HG02623 (cell line): ENCODE measurements at regions not wholly inside any gene's neighbourhood (a gene's known extent, or its start where the extent isn't known, plus 50 kb on each side); places are given as distances from the start of the nearest gene placed in this dataset.

Experiments
- ATAC-seq: cut with Tn5 transposase; IDR thresholded peaks from one replicate; pipeline ENCODE4 v1.9.1; 2021; ENCODE audit warnings: moderate library complexity; ENCODE audit not compliant: unreplicated experiment

DNA sequence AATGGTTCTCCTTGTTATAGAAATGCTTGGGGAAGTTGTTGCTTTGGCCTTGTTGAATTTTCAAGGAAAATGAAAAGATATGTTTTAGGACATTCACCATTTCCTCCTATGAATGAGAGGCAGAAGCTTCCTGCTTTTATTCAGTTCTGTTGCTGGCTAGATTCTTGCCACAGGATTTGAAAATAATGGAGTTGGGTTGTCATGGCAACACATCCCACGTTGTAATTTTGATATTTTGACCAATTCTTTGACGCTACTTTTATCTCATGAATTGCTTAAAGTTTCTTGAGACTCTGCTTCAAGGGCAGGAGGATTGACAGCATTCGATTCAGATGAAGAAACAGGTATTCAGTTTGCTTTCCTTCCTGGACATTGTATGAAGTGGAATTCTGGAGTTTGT, 331.5 kb downstream of the PRDM2 start:
- ATAC-seq, result no peak

DNA sequence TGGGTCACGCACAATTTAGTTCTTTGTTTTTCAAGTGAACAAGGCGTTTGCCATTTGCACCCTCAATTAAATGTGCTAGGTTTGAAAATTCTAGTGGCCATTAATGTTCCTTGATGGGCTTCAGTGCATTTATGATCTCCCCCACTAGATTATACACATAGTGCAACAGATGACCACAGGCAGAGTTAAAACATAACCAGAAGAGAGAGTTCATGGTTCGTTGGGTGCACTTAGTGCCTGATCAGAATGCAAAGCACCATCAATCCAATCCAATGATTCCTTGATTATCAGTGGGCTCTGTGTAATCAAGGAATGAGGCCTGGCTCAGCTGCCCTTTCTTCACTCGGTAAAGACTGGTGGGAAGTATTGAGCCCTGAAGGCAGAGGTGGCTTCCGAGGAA, 334.5 kb downstream of the PRDM2 start:
- no peak for ATAC-seq

DNA sequence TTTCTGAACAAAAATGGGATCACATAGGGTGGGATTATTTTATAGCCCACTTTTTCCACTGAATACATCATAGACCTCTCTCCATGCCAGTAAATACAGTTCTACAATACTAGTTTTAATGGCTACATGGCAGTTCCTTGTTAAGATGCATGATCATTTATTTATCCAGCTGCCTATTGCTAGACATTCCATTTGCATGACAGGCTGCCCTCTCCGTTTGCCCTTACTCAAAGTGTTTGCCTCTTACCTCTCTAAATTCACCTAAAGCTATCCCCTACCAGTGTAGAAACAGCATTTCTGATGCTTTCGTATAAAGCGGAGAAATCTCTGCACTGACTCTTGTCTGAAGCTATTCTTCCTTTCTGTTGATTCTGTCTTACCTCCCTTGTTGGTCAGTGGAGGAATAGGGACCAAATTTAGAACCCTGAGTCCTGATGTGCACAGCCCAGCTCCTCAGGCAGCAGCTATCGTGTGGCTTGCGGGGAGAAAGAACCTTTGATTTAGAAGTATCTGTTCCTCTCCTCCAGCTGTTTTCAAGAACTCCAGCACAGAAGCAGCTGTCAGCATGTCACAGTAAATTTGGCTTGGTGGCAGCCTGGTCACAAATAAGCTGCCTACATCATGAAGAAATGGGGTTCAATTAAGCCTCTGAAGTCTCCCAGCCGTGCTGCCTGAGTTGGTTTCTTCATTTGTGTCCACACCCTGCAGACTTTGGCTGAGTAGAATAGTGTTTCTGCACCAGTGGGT, 337.3 kb downstream of the PRDM2 start:
- no peak for ATAC-seq

DNA sequence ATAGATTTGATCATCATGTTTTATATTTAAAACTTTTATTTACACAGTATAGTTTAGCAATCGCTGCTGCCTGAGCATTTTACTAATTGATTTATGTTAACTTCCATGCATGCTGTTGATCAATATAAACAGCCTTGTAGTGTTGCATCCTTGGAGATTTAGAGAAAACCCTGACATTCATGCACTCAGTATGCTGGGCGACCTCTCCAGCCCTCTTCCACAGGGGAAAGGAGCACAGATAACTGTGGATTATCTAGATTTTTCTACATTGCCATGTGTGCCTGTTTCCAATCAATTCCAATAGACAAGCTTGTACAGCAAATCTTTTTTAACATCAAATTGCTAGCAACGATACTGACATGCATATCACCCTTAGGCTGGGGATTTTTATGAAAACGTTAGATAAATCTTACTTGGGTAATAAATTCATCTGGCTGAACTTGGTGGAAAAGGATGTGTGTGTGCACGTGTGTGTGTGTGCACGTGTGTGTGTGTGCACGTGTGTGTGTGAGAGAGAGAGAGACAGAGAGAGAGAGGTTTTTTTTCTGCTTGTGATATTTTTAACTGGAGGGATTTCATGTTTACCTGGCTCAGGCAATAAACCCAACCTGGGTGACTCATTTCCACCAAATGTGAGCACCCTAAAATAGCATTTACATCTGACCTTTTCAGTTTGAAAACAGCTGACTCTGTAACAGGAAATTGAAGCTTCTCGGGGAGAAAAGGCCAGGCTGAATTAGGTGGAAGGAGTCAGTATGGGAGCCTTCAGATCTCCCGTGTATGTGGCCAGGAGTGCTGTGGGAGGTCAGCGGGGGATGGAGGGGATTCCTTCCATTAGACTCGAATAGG, 339.8 kb downstream of the PRDM2 start:
- ATAC-seq, result no peak

DNA sequence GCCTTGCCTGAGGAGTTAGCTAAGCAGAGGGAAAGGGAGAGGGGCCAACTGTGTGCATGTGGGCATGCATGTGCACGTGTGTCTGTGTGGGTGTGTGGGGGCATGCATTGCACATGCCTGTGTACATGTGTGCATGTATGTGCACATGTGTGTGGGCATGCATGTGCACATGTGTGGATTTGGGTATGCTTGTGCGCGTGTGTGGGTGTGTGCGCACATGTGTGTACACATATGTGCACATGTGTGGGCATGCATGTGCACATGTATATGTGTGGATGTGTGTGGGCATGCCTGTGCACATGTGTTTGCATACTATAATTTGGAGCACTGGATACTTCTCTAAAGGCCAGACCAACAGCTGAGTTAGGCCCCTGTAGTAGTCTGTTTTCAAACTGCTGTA, 350.0 kb downstream of the PRDM2 start:
- ATAC-seq, result no peak

DNA sequence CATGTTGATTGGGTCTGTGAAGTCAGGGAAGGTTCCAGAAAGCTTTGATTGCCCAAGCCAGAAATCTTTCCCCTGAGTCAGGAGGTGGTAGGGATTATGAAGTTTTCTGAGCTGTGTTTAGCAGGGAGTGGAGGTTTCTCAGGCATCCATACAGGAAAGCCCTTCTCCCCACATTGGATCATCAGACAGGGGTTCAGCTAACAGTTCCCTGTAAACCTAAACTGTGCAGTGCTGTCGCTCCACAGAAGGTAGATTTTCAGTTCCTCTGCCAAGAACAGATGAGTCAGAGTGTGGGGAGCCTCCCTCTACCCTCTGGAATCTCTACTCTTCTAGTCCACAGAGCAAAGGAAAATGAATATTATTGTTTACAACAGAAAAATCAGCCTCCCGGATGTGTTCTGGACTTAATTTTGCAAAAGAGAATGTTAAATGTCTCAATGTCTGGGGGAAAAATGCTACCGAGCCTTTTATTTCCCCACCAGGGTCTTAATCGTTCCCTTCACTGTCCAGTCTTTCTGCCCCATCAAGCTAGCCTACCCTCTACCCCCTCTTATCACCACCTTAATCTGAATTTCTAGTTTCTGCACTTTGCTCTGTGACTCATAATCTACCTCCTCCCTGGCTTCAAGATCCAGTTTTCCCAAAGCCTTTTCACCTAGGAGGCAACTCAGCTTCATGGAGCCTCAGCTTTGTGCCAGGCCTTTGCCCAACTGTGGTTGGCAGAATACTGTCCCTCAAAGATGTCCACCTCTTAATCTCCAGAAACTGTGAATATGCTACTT, 355.6 kb downstream of the PRDM2 start:
- ATAC-seq, result no peak

DNA sequence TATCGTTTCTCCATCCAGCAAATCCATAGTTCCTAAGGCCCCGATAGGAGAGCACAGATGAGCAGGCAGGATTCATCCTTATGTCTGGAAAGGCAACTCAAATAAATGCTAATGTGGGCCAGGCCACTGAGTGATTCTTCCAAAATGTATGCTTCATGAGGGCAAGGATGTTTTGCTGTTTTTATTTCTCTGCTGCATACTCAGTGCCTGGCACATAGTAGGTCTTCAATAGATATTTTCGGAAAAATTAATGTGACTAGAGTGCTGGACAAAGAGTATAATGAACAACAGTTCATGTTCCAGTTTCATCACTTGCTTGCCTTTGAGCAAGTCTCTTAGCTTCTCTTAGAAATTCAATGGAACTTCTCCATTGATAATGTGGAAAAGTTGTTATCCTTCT, 357.7 kb downstream of the PRDM2 start:
- no peak for ATAC-seq

DNA sequence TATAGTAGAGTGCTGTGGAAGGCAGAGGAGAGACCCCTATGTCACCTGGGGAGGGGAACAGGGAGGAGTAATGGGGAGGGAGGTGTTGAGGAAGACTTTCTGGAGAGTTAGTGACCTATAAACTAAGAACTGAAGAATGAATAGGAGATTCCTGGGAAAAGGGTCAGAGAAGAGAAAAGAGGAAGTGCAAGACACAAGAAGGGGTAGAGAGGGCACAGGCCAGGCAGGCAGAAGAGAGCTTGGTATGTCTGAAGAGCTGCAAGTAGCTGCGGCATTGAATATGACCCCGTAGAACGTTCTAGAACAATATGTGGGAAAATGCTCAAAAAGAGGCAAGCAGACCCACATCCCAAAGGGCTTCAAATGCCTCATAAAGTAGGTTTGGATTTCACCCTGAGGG, 361.2 kb downstream of the PRDM2 start:
- ATAC-seq, result no peak

DNA sequence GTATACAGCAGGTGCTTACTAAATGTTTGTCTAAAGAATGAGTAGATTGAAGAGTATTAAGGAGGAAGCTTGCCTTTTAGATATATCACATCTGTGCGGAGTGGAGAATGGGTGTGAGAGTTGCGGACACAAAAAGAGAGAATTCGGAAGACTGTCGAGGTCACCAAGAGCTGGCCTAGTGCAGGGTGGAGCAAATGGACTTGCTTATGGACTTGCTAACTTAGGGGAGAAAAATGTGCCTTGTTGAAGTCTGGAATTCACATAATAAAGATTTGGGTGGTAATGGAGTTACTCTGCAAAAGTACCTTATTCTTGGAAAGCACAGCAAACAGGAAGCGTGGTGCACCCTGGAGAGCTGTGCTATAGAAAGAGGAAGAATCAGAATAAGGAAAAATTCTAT, 361.7 kb downstream of the PRDM2 start:
- no peak for ATAC-seq

DNA sequence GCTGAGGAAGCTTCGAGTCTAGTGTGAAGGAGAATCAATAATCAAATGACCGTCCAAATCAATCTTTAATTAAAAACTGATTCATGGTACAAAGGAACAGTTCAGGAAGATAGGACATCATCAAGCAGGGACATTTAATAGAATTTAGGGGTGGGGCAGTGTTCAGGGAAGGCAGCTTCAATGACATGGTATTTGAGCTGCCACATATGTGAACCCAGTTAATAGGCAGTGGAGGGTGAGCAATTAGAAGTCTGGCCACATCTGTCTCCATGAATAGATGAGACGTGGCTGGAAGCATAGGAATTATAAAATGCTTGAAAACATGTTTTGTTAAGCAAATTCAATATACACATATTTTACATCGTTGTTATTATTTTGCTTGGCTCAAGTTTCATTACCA, 362.7 kb downstream of the PRDM2 start:
- ATAC-seq, result no peak

DNA sequence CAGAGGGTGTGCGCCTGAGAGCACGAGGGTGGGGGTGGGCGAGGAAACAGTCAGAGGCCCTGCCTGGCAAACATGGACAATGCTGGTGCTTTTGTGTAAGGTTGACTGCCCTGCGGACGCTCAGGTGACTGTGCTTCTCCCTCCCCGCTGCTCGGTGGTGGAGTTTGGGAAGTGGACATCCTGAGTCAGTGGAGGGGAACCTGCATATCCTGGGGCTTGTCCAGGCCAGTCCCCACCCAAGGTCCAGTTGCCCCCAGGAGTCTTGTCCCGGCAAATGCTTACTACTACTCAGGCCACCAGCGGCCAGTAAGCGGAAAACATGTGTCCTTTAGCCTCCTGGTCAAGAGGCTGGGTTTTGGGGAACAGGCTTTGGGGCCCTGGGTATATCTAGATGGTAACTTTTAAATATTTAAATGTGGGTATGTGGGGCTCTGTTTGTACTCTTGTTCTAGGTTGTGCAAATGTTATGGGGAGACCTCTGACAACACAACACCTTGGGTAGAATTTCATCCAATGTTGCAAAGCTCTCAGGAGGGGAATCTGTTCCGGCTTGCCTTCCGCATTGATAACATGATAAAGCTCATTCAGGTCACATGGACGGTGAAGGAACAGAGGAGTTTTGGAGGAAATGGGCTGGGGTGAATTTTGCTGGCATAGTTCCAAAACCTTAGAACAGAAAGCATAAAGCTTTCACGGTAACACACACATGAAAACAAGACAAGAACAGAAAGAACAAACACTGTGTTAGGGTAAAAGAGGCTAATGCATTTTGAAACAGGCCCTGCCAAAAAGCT, 364.9 kb downstream of the PRDM2 start:
- no peak for ATAC-seq

DNA sequence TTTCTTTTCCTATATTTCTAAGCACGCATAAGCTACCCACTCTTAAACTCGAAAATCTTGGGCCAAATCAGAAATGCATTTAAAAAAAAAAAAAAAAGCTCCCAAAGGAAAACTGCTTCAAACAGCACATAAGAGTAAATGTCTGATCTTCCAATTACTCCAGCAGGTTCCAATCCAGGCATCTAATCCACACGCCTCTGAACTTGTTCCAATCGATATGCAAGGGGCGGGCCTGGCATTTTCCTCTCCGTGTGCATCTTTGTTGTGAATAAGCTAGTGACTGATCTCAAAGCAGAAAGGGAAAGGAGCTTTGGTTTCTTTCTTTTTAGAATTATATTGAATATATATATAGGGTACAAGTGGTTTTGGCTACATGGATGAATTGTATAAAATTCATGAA, 365.5 kb downstream of the PRDM2 start:
- no peak for ATAC-seq

DNA sequence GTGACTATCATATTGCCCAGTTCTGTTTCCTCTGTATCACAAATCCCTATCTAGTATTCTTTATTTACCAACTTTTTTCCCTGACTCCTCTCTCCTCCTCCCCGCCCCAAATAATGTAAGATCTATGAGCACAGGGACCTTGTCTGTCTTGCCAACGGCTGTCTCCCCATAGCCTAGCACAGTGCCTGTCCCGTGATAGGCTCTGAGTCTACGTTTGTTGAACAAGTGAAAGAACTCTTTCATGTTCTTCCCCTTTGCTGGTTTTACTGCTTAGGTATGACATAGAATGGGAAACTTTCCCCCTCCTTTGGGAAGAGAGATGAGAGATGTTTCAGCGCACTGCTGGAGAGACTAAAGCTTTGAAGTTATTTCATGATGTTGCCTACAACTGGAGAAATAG, 367.0 kb downstream of the PRDM2 start:
- no peak for ATAC-seq

DNA sequence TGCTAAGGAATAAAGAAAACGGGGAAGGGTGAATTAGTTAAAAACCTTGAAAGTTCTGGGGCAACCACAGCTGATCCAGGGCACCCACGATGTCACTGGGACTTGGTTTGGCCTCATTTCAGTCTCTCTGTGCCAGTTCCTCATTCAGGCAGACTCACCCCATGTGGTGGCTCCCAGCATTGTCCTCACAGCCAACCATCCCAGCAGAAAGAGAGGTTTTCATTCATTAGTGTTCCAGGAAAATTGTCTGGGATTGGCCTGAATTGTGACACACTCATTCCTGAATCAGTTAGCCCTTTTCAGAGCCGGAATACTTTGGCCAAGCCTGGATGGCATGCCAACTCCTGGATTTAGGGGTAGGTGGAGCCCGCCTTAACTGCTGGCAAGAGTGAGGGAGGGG, 367.7 kb downstream of the PRDM2 start:
- no peak for ATAC-seq

DNA sequence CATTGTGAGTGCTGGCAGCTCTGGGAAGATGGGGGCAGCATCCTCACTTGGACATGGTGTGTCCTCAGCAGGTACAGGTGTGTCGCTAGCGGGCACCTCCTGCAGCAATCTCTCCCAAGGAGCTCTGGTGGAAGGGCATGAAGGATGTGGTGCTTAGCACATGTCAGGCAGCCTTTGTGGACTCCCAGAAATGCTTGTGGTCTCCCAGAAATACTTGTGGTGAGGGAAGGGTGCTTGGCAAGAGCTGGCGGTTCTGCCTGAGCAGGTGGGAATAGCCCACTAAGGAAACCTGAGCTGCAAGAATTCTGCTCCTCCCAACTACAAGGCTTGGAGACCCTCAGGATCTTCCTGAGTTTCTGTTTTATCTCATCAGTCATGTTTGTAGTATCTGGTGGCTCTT, 371.6 kb downstream of the PRDM2 start:
- ATAC-seq, result no peak

DNA sequence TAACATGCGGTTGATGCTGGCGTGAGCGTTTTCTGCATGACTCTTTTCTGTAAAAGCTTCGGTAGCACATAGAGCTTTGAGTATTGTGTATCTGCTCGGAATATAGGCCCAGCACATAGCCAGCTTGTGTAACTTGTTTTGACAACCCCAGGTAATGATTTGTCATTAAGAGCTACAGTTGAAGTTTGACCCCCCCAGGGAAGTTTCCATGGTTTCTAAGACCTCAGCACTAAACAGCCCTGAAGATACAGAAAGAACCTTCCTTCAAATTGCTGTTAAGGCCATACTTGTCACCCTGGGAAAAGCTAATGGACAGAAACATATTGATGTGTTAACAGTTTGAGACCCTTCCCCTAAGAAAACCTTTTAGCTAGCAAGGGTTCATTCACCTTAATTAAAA, 380.7 kb downstream of the PRDM2 start:
- no peak for ATAC-seq

DNA sequence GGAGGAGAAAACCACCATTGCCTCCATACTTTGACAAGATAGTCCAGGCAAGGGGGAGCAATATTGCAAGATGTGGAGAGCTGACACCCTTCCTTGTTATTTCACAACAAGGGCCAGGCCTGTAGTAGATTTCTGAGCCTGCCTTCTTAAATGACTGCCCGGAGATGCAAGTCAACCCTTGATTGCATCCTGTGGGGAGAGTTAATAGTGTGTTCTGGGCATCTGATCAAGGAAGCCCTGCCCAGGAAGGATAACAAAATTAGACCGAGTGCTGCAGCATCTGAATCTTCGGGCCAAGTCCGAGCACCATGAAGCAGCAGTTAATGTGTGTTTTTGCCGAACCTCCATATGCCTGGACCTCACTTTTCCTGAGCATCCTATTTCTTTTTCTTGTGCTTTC, 382.3 kb downstream of the PRDM2 start:
- ATAC-seq, result no peak

DNA sequence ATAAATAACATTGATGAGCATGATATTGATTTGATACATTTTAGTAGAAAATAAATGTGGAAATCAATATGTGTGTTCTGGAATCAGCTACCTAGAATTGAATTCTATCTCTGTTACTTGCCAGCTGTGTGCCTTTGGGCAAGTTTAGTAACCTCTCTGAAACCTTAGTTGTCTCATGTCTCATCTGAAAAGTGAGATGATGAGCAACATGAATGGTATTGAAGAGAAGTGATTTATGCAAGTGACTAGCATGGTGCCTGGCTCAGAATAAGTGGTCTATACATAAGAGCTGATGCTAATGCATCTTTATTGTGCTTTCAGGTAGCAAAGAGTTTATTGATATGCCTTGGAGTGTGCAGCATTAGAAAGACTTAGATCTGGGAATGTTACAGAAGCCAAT, 383.3 kb downstream of the PRDM2 start:
- ATAC-seq, result no peak

DNA sequence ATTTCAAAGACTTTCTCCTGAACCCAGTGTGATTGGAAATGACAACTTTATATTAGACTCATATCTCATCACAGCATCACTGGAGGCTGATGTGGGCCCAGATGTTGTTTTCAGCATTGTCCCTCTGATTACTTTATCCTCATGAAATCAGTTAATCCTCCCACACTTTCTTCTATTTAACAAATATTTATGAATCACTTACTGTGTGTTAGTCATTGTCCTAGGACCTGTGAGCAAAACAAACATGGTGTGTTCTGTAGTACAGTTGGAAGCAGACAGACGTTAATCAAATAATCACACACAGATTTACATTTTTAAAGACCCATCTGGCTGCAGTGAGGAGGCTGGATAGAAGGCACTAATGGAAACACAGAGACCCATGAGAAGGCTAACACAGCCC, 383.7 kb downstream of the PRDM2 start:
- no peak for ATAC-seq

DNA sequence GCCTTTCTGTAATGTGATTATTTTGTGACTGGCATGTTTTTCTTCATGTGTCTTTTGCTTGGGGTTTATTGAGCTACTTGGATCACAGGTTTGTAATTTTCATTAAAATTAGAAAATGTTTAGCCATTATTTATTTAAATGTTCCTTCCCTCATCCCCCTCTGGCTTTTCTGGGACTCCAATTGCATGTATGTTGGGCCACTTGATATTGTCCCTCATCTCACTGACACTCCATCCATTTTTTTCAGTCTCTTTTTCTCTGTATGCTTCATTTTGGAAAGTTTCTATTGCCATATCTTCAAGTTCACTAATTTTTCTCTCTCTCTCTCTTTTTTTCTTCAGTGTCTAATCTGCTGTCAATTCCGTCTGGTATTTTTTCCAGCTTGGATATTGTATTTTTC, 390.1 kb downstream of the PRDM2 start:
- no peak for ATAC-seq

DNA sequence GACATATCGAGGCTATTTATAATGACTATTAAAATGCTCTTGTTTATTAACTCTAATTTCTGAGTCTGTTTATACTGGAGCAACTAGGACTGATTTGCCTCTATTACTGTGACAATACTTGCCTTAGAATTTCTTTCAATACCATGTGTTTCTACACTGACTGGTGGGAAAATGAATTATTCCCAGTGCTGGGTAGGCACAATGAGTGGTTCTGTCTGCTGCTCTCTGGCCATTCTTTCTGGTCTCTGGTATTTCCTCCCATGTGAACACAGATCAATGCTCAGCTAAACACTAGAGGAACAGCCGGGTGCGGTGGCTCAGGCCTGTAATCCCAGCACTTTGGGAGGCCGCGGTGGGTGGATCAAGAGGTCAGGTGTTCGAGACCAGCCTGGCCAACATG, 390.5 kb downstream of the PRDM2 start:
- no peak for ATAC-seq
